ENCODE measurements at regions not wholly inside any gene's neighbourhood (a gene's known extent, or its start where the extent isn't known, plus 50 kb on each side); places are given as distances from the start of the nearest gene placed in this dataset.
A peak's percentile ranks its signal among the peaks of the same experiment; 100 is the strongest.

- H3K14ac ChIP-seq (ENCODE audit: low read length): no peak overlapping the region
- no peak overlapping the region for H2AK5ac ChIP-seq (ENCODE audit: low read length)
- H4K8ac ChIP-seq (ENCODE audit: low read depth, low read length): no peak overlapping the region
- no peak overlapping the region for H3K23ac ChIP-seq (ENCODE audit: low read length)
- H3K4me1 ChIP-seq (ENCODE audit: control insufficient read depth in 1 of 2, insufficient read depth in 2 of 2, low read length in 2 of 2): peaks cover 0 to 2% of the 10 kb centered on the region in 2 experiments
- H3K4ac ChIP-seq (ENCODE audit: low read depth, low read length): no peak overlapping the region
- H2BK120ac ChIP-seq (ENCODE audit: insufficient read depth, low read length, poor library complexity): no peak overlapping the region
- H3K27me3 ChIP-seq (ENCODE audit: insufficient read depth, low read length): no peaks in the 10 kb centered on the region
- H3K4me2 ChIP-seq (ENCODE audit: low read length): no peak overlapping the region
- no peak overlapping the region for H4K12ac ChIP-seq (ENCODE audit: low read depth, low read length)
- WGBS (ENCODE audit: extremely low coverage, insufficient coverage, insufficient read length): no CpG with 5 or more reads among the region's 3 CpGs
- H3K9me3 ChIP-seq (ENCODE audit: insufficient read depth, low read depth, low read length): no peaks in the 10 kb centered on the region
- DNase-seq: no peak
- H3K4me3 ChIP-seq (ENCODE audit: low read depth, low read length): no peak overlapping the region
- H3K27ac ChIP-seq (ENCODE audit: low read depth, low read length): no peak overlapping the region
- H2BK5ac ChIP-seq (ENCODE audit: low read depth, low read length, poor library complexity): no peak overlapping the region
- H3K36me3 ChIP-seq (ENCODE audit: control insufficient read depth in 1 of 2, insufficient read depth in 2 of 2, low read length in 2 of 2): no peaks in the 10 kb centered on the region
- no peak overlapping the region for H3K9ac ChIP-seq (ENCODE audit: low read length)
- no peaks in the 10 kb centered on the region for H3K79me1 ChIP-seq (ENCODE audit: low read length)
- H3K18ac ChIP-seq (ENCODE audit: low read length): no peak overlapping the region
- H2BK12ac ChIP-seq (ENCODE audit: low read length): no peak overlapping the region
- H4K91ac ChIP-seq (ENCODE audit: low read depth, low read length): no peak overlapping the region
- H3K79me2 ChIP-seq (ENCODE audit: control insufficient read depth, insufficient read depth, low read length, poor library complexity): no peaks in the 10 kb centered on the region
- H2AFZ ChIP-seq (ENCODE audit: insufficient read depth, low read length, poor library complexity): no peak overlapping the region
These were observed 112.2 kb downstream of the FGF18 start for GRCh38 chr5:171531638-171532037.

- Histone ChIP-seq H3K4ac (ENCODE audit: low read depth, low read length) (no peak overlapping the region), H3K4me3 (ENCODE audit: low read depth, low read length) (no peak overlapping the region), H3K4me1 (ENCODE audit: control insufficient read depth in 1 of 2, insufficient read depth in 2 of 2, low read length in 2 of 2) (peaks cover 0 to 2% of the 10 kb centered on the region in 2 experiments), H2BK12ac (ENCODE audit: low read length) (no peak overlapping the region), H3K36me3 (ENCODE audit: control insufficient read depth in 1 of 2, insufficient read depth in 2 of 2, low read length in 2 of 2) (no peaks in the 10 kb centered on the region), H3K18ac (ENCODE audit: low read length) (no peak overlapping the region), H3K27me3 (ENCODE audit: insufficient read depth, low read length) (no peaks in the 10 kb centered on the region), H3K4me2 (ENCODE audit: low read length) (no peak overlapping the region), H3K14ac (ENCODE audit: low read length) (no peak overlapping the region), H4K8ac (ENCODE audit: low read depth, low read length) (no peak overlapping the region), H4K12ac (ENCODE audit: low read depth, low read length) (no peak overlapping the region), H3K79me2 (ENCODE audit: control insufficient read depth, insufficient read depth, low read length, poor library complexity) (no peaks in the 10 kb centered on the region), H2AK5ac (ENCODE audit: low read length) (no peak overlapping the region), H3K79me1 (ENCODE audit: low read length) (no peaks in the 10 kb centered on the region), H3K9me3 (ENCODE audit: insufficient read depth, low read depth, low read length) (no peaks in the 10 kb centered on the region), H3K9ac (ENCODE audit: low read length) (no peak overlapping the region), H2BK120ac (ENCODE audit: insufficient read depth, low read length, poor library complexity) (no peak overlapping the region), H4K91ac (ENCODE audit: low read depth, low read length) (no peak overlapping the region), H3K27ac (ENCODE audit: low read depth, low read length) (no peak overlapping the region), H2AFZ (ENCODE audit: insufficient read depth, low read length, poor library complexity) (no peak overlapping the region), H2BK5ac (ENCODE audit: low read depth, low read length, poor library complexity) (no peak overlapping the region), H3K23ac (ENCODE audit: low read length) (no peak overlapping the region)
- no peak for DNase-seq
- WGBS (ENCODE audit: extremely low coverage, insufficient coverage, insufficient read length): no CpG with 5 or more reads among the region's 4 CpGs
These were observed 113.7 kb downstream of the FGF18 start for GRCh38 chr5:171533153-171533552.

- no peak overlapping the region for H3K4me3 ChIP-seq (ENCODE audit: low read depth, low read length)
- no CpG with 5 or more reads among the region's 13 CpGs for WGBS (ENCODE audit: extremely low coverage, insufficient coverage, insufficient read length)
- no peak overlapping the region for H2AK5ac ChIP-seq (ENCODE audit: low read length)
- H3K27ac ChIP-seq (ENCODE audit: low read depth, low read length): no peak overlapping the region
- no peak overlapping the region for H2BK12ac ChIP-seq (ENCODE audit: low read length)
- no peak overlapping the region for H4K12ac ChIP-seq (ENCODE audit: low read depth, low read length)
- no peaks in the 10 kb centered on the region for H3K79me2 ChIP-seq (ENCODE audit: control insufficient read depth, insufficient read depth, low read length, poor library complexity)
- no peak overlapping the region for H2BK5ac ChIP-seq (ENCODE audit: low read depth, low read length, poor library complexity)
- no peak overlapping the region for H3K4me2 ChIP-seq (ENCODE audit: low read length)
- H3K9me3 ChIP-seq (ENCODE audit: insufficient read depth, low read depth, low read length): no peaks in the 10 kb centered on the region
- H3K79me1 ChIP-seq (ENCODE audit: low read length): no peaks in the 10 kb centered on the region
- no peak overlapping the region for H4K91ac ChIP-seq (ENCODE audit: low read depth, low read length)
- H3K36me3 ChIP-seq (ENCODE audit: control insufficient read depth in 1 of 2, insufficient read depth in 2 of 2, low read length in 2 of 2): no peaks in the 10 kb centered on the region
- H3K14ac ChIP-seq (ENCODE audit: low read length): no peak overlapping the region
- no peak overlapping the region for H3K9ac ChIP-seq (ENCODE audit: low read length)
- H4K8ac ChIP-seq (ENCODE audit: low read depth, low read length): no peak overlapping the region
- no peak overlapping the region for H2AFZ ChIP-seq (ENCODE audit: insufficient read depth, low read length, poor library complexity)
- no peak overlapping the region for H3K23ac ChIP-seq (ENCODE audit: low read length)
- peak; percentile 75 to 78 for DNase-seq
- no peak overlapping the region for H2BK120ac ChIP-seq (ENCODE audit: insufficient read depth, low read length, poor library complexity)
- H3K4ac ChIP-seq (ENCODE audit: low read depth, low read length): no peak overlapping the region
- H3K27me3 ChIP-seq (ENCODE audit: insufficient read depth, low read length): no peaks in the 10 kb centered on the region
- H3K18ac ChIP-seq (ENCODE audit: low read length): no peak overlapping the region
- peaks cover 0 to 2% of the 10 kb centered on the region in 2 experiments for H3K4me1 ChIP-seq (ENCODE audit: control insufficient read depth in 1 of 2, insufficient read depth in 2 of 2, low read length in 2 of 2)
These were observed 114.8 kb downstream of the FGF18 start for GRCh38 chr5:171534043-171534895.

- Histone ChIP-seq H3K23ac (ENCODE audit: low read length) (no peak overlapping the region), H3K14ac (ENCODE audit: low read length) (no peak overlapping the region), H3K4me3 (ENCODE audit: low read depth, low read length) (no peak overlapping the region), H3K4me1 (ENCODE audit: control insufficient read depth in 1 of 2, insufficient read depth in 2 of 2, low read length in 2 of 2) (peaks cover 0 to 2% of the 10 kb centered on the region in 2 experiments), H2BK120ac (ENCODE audit: insufficient read depth, low read length, poor library complexity) (no peak overlapping the region), H2BK12ac (ENCODE audit: low read length) (no peak overlapping the region), H3K27ac (ENCODE audit: low read depth, low read length) (no peak overlapping the region), H2BK5ac (ENCODE audit: low read depth, low read length, poor library complexity) (no peak overlapping the region), H4K12ac (ENCODE audit: low read depth, low read length) (no peak overlapping the region), H3K4ac (ENCODE audit: low read depth, low read length) (no peak overlapping the region), H3K36me3 (ENCODE audit: control insufficient read depth in 1 of 2, insufficient read depth in 2 of 2, low read length in 2 of 2) (no peaks in the 10 kb centered on the region), H3K9ac (ENCODE audit: low read length) (no peak overlapping the region), H3K4me2 (ENCODE audit: low read length) (no peak overlapping the region), H4K91ac (ENCODE audit: low read depth, low read length) (no peak overlapping the region), H3K18ac (ENCODE audit: low read length) (no peak overlapping the region), H4K8ac (ENCODE audit: low read depth, low read length) (no peak overlapping the region), H3K9me3 (ENCODE audit: insufficient read depth, low read depth, low read length) (no peaks in the 10 kb centered on the region), H3K27me3 (ENCODE audit: insufficient read depth, low read length) (no peaks in the 10 kb centered on the region), H2AFZ (ENCODE audit: insufficient read depth, low read length, poor library complexity) (no peak overlapping the region), H3K79me2 (ENCODE audit: control insufficient read depth, insufficient read depth, low read length, poor library complexity) (no peaks in the 10 kb centered on the region), H2AK5ac (ENCODE audit: low read length) (no peak overlapping the region), H3K79me1 (ENCODE audit: low read length) (no peaks in the 10 kb centered on the region)
- WGBS (ENCODE audit: extremely low coverage, insufficient coverage, insufficient read length): no CpG with 5 or more reads among the region's 1 CpG
- no peak for DNase-seq
These were observed 115.7 kb downstream of the FGF18 start for GRCh38 chr5:171535162-171535561.
